ENCODE measurements at regions not wholly inside any gene's neighbourhood (a gene's known extent, or its start where the extent isn't known, plus 50 kb on each side); places are given as distances from the start of the nearest gene placed in this dataset.

DNA sequence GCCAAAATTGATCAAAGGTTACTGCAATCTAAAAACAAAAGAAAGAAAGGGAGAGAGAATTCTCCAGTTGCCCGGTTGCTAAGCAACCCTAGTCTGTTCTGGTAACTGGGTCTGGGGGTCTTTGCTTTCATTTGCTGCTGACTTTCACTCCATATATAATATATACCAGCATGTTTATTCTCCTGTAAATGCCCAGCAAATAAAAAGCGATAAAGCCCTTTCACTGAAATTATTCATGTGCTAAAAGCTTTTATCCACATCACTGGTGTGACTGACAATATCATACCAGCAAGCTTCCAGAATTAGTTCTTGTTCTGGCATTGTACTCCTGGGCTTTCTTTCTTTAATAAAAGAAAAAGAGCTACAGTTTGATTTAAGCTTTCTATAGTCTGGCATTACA, 75.5 kb upstream of the ST8SIA3 start:
- H3K4me1 ChIP-seq: no peaks in the 10 kb centered on the region
- TF ChIP-seq, protein P1, sequence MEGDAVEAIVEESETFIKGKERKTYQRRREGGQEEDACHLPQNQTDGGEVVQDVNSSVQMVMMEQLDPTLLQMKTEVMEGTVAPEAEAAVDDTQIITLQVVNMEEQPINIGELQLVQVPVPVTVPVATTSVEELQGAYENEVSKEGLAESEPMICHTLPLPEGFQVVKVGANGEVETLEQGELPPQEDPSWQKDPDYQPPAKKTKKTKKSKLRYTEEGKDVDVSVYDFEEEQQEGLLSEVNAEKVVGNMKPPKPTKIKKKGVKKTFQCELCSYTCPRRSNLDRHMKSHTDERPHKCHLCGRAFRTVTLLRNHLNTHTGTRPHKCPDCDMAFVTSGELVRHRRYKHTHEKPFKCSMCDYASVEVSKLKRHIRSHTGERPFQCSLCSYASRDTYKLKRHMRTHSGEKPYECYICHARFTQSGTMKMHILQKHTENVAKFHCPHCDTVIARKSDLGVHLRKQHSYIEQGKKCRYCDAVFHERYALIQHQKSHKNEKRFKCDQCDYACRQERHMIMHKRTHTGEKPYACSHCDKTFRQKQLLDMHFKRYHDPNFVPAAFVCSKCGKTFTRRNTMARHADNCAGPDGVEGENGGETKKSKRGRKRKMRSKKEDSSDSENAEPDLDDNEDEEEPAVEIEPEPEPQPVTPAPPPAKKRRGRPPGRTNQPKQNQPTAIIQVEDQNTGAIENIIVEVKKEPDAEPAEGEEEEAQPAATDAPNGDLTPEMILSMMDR (IDR thresholded peaks at IDR 0.05 in 4 of 5, conservative IDR thresholded peaks at IDR 0.05 in 1 of 5): no peak
- TF ChIP-seq POLR2A (IDR thresholded peaks at IDR 0.05): no peak
- ATAC-seq (no peak), DNase-seq (no peak)
- no peaks in the 10 kb centered on the region for H3K27me3 ChIP-seq
- intact Hi-C loops (cut with DNase I; ENCODE audit: low total_unique reads): no loop called here
- in situ Hi-C loops (cut with MboI; ENCODE audit: low sequenced_read_pairs in 4 of 4): no loop called here
- H3K27ac ChIP-seq: no peak overlapping the region
- H3K4me3 ChIP-seq: no peak overlapping the region
- no peaks in the 10 kb centered on the region for H3K36me3 ChIP-seq
- H3K9me3 ChIP-seq: no peaks in the 10 kb centered on the region

DNA sequence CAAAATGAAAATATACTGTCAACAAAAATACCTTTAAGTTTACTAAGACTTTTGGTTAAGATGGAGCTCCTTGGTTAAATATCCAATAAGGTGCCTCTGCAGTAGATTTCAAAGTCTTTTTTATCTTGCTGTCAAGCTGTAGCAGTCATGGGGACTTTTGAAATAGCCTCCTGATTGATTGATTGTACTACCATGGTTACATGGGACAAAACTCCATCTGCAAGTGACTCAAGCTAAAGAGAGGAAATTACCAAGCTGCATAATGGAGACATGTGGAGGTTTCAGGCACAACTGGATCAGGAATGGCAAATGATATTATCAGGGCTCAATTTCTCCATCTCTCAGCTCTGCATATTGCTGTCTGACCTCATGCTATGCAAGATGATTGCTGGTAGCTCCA, 73.4 kb upstream of the ST8SIA3 start:
- Histone ChIP-seq H3K27ac (no peak overlapping the region), H3K36me3 (no peaks in the 10 kb centered on the region), H3K4me3 (no peak overlapping the region), H3K4me1 (no peaks in the 10 kb centered on the region), H3K27me3 (no peaks in the 10 kb centered on the region), H3K9me3 (no peaks in the 10 kb centered on the region)
- ATAC-seq (no peak), DNase-seq (no peak)
- in situ Hi-C loops (cut with MboI; ENCODE audit: low sequenced_read_pairs in 4 of 4) (no loop called here), intact Hi-C loops (cut with DNase I; ENCODE audit: low total_unique reads) (no loop called here)
- TF ChIP-seq POLR2A (IDR thresholded peaks at IDR 0.05): no peak
- TF ChIP-seq, protein P1 (IDR thresholded peaks at IDR 0.05 in 4 of 5, conservative IDR thresholded peaks at IDR 0.05 in 1 of 5): no peak

DNA sequence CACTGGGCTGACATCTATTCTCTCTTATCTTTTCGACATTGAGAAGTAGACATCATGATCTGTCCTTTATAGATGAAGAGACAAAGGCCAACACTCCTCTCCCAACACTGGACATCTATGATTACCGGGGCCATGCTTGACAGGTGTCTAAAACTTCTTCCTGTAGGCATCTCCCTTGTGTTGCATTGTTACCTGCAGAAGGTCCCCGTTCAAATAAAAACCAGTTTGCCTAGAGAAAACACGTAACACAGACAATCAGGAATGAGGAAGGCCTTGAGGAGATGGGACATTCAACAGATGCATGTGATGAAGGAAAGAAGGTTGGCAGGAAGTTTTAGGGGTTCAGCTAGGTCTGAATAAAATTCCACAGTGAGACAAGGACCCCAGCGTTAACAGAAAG, 70.8 kb upstream of the ST8SIA3 start:
- no peaks in the 10 kb centered on the region for H3K36me3 ChIP-seq
- TF ChIP-seq POLR2A (IDR thresholded peaks at IDR 0.05): no peak
- TF ChIP-seq, protein P1 (IDR thresholded peaks at IDR 0.05 in 4 of 5, conservative IDR thresholded peaks at IDR 0.05 in 1 of 5): no peak
- no peak overlapping the region for H3K4me3 ChIP-seq
- no peaks in the 10 kb centered on the region for H3K4me1 ChIP-seq
- H3K9me3 ChIP-seq: no peaks in the 10 kb centered on the region
- ATAC-seq (no peak), DNase-seq (no peak)
- H3K27ac ChIP-seq: no peak overlapping the region
- no peaks in the 10 kb centered on the region for H3K27me3 ChIP-seq
- in situ Hi-C loops (cut with MboI; ENCODE audit: low sequenced_read_pairs in 4 of 4) (no loop called here), intact Hi-C loops (cut with DNase I; ENCODE audit: low total_unique reads) (no loop called here)

DNA sequence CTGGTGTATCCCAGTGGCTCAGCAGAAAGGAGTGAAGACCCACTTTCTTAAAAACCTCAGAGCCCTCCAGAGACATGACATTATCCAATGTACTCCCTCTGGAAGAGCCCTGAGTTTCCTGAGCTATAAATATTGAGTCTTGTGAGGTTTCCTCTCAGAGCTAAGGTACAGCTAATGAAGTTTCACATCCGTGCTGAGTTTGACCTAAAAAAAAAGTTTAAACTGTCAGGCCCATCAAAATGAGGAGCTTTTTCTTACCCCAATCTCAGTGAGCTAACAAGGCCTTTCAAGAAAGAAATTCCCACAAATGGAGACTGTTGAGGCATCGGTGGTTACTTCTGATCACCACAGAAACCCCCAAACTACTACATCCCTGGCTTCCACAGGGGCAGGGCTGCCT, 65.4 kb upstream of the ST8SIA3 start:
- Histone ChIP-seq H3K27ac (no peak overlapping the region), H3K4me3 (no peak overlapping the region), H3K36me3 (no peaks in the 10 kb centered on the region), H3K9me3 (no peaks in the 10 kb centered on the region), H3K27me3 (peaks cover 0 to 3% (median 0%) of the 10 kb centered on the region in 3 donors), H3K4me1 (no peaks in the 10 kb centered on the region)
- TF ChIP-seq POLR2A (IDR thresholded peaks at IDR 0.05): no peak
- TF ChIP-seq, protein P1 (IDR thresholded peaks at IDR 0.05 in 4 of 5, conservative IDR thresholded peaks at IDR 0.05 in 1 of 5): no peak
- no peak for DNase-seq
- intact Hi-C loops (cut with DNase I; ENCODE audit: low total_unique reads): no loop called here
- in situ Hi-C loops (cut with MboI; ENCODE audit: low sequenced_read_pairs in 4 of 4): no loop called here
- no peak for ATAC-seq

DNA sequence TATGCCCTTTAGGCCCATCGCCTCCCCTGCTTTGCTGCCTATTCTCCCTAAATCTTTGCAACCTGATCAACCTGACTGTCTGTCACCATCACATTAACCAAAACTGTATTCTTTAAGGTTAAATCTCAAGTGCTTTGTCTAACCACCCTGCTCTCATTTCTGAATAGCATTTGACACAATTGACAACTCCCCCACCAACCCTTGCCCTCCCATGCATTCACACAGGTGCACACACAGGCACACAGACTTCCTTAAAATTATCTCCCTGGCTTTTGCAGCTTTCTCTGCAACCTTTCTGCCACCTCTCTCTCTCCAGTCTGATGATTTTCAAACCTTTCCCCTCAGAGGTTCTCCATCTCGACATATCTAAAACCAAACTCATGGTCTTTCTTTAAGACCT, 64.6 kb upstream of the ST8SIA3 start:
- in situ Hi-C loops (cut with MboI; ENCODE audit: low sequenced_read_pairs in 4 of 4): no loop called here
- intact Hi-C loops (cut with DNase I; ENCODE audit: low total_unique reads): no loop called here
- DNase-seq (no peak), ATAC-seq (no peak)
- Histone ChIP-seq H3K4me3 (no peak overlapping the region), H3K27me3 (peaks cover 0 to 3% (median 0%) of the 10 kb centered on the region in 3 donors), H3K27ac (no peak overlapping the region), H3K4me1 (no peaks in the 10 kb centered on the region), H3K9me3 (no peaks in the 10 kb centered on the region), H3K36me3 (no peaks in the 10 kb centered on the region)
- TF ChIP-seq, protein P1 (IDR thresholded peaks at IDR 0.05 in 4 of 5, conservative IDR thresholded peaks at IDR 0.05 in 1 of 5): no peak
- TF ChIP-seq POLR2A (IDR thresholded peaks at IDR 0.05): no peak

All from gastrocnemius medialis (tissue), 4 donors.